Hematopoietic multipotent progenitor cell treated with erythropoietin and hydrocortisone succinate and interleukin-3 and kit ligand, for 4 days (in vitro differentiated cells): ENCODE measurements at regions not wholly inside any gene's neighbourhood (a gene's known extent, or its start where the extent isn't known, plus 50 kb on each side); places are given as distances from the start of the nearest gene placed in this dataset.

Experiments
- DNase-seq: peaks from one replicate; pipeline ENCODE4 v3.0.0-alpha.2; 2015

DNA sequence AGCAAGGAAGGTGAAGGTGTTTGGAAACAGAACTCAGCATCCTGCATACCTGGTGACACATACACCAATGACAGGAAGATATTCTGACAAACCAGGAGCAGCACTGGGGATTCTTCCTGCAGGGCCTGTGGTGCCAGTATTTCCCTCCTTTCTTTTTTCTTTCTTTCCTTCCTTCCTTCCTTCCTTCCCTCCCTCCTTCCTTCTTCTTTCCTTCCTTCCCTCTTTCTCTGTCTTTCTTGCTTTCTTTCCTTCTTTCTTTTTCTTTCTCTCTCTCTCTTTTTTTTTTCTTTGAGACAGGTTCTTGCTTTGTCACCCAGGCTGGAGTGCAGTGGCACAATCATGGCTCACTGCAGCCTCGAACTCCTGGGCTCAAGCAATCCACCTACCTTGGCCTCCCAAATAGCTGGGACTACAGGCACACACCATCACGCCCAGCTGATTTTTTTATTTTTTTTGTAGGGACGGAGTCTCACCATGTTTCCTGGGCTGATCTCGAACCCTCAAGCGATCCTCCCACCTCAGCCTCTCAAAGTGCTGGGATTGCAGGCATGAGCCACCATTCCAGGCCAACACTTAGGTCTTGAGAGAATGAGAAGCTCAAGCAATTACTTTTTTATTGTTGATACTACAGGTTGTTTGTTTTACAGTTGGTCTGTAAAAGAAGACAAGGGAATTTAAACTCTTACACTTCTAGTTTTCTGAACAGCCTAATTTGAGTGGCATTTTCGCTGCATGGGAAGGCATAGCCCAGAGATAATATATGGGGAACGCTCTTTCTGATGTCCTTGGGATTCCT, 54.7 kb upstream of the GATA6 start:
- DNase-seq, result no peak

DNA sequence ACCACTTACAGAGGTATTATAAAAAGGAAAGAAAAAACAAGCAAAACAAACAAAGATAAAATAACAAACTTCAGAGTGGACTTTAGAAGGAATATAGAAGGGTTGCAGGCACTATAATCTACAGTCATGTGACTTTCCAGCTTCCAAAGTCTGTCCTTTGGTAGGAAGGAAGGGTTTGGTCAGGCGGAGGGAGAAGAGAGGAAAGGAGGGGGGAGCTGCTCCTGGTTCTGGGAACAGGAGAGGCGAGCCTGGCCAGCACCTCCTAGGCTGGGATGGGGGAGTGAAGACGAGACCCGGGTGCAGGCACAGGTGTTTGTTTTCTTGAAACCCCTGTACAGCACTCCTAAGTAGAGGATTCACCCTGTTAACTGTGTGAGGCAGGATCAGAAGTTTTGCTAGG, 53.8 kb upstream of the GATA6 start:
- DNase-seq, result no peak
